GM13977 (cell line): ENCODE measurements at regions not wholly inside any gene's neighbourhood (a gene's known extent, or its start where the extent isn't known, plus 50 kb on each side); places are given as distances from the start of the nearest gene placed in this dataset.

Experiments used
- DNase-seq: peaks from one replicate; pipeline ENCODE4 v3.0.0; 2012; ENCODE audit warnings: low spot score
- CTCF ChIP-seq: IDR thresholded peaks from 2 replicates; pipeline ENCODE4 v1.5.1; 2012; ENCODE audit warnings: mild to moderate bottlenecking, control low read depth; ENCODE audit not compliant: insufficient read depth; ENCODE audit errors: extremely low read depth, missing control alignments
- in situ Hi-C: fragments of 300-500 bp; cut with MboI; formaldehyde crosslinking; loops from one replicate; pipeline ENCODE4 v1.12.0; 2022; ENCODE audit warnings: low sequenced_read_pairs, low pct_unique_long_range_greater_than_20kb, mixed read lengths, inconsistent platforms; ENCODE audit not compliant: unreplicated experiment

DNA sequence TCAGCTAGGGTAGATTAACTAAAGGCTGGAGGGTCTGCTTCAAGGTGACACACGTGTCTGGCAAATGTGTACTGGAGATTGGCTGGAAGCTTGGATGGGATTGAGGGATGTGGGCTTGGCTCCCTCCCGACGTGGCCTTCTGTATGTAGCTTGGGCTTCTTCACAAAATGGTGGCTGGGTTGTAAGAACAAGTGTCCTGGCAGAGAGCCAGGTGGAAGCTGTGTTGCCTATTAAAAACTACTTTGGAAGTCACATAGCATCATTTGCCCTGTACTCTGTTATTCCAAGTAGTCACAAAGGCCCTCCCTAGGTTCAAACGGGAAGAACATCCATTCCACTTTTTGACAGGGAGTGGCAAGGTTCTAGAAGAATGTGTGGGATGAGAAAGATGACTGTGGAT is 174.1 kb upstream of the PRICKLE1 start:
- in situ Hi-C loops, result no loop called here
- DNase-seq, result no peak
- no peak for TF ChIP-seq CTCF

GRCh38 chr12:42762395-42762925 is 172.9 kb upstream of the PRICKLE1 start:
- no peak for DNase-seq
- no peak for TF ChIP-seq CTCF
- in situ Hi-C loops, result no loop called here

DNA sequence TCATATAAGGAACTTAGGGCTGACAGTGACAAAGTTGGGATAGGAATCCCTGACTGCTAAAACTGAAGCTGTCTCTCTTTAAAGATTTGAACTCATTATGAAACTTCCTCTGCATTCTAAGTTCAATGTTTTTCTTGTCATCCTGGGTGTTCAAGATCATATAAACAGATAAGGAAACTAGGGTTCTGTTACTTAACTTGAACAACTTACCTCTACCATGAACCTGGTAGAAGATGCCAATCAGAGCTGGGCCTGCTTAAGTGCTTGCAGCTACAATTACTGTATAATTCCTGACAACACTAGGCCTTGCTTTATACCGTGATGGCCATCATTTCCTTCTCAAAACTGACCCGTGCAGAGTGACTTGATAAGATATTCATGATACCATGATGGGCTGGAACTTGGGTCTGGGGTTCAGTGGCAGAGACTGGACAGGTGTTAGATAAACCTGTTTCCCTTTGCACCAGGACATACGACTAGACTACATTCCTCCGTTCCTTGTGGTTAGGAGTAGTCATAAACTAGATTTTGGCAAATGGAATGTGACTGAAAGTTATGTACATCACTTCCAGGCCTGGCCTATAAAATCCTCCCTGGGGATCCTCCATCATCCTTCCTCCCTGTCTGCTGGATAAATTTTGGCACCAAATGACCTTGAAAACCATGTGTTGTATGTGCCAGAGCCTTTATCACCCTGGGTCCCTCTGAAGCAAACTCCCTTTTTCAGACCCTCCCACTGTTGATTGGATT is 172.2 kb upstream of the PRICKLE1 start:
- no peak for TF ChIP-seq CTCF
- in situ Hi-C loops, result no loop called here
- no peak for DNase-seq

GRCh38 chr12:42761086-42761485 is 171.5 kb upstream of the PRICKLE1 start:
- no peak for TF ChIP-seq CTCF
- DNase-seq, result no peak

DNA sequence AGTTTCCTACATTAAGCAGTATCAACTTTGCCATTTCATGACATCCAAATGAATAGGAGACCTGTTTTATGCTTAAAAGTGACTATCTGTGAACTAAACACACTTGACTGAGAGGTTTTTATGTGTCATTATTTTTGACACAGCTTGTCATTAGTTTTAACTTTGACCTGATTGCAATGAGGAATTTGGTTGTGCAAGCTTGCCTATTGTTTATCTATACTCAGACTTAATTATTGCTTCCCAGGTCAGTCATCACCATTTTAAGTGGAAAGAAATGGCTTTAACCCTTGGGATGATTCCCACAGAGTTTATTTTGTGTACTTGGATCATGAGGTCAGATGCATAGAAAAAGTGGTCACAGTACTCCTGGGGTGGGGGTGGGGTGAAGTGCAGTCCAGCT is 171.0 kb upstream of the PRICKLE1 start:
- in situ Hi-C loops, result no loop called here
- TF ChIP-seq CTCF, result no peak

More at GRCh38 chr12:42761086-42761485, 171.5 kb upstream of the PRICKLE1 start:
- in situ Hi-C loops, result no loop called here

DNA sequence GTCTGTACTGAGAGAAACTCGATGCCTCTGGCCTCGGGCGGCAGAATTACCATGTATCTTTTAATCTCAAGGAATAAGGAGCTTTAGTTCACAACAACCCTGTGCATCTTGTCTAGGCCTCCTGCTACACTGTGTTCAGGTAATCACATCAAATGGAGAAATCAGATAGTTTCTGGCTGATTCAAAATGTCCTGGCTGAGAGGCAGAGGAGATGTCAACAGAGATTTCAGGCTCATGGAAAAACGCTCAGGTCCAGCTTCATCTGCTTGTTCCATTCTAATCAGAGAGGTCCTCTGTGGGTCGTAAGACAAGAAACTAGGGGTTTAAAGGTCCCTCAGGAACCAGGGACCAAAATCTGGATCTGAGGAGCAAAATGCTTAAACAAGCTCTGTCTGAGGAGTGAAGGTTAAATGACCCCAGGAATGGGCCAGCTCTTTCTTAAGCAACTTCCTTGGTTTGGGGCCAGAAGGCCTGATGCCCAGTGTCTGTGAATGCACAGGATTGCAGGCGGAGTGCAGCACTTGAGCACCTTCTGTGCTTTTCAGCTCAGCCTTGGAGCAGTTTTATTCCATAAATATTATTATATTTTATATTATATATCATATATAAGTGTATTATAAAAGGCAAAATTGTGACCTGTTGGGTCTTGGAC is 170.2 kb upstream of the PRICKLE1 start:
- DNase-seq, result no peak
- in situ Hi-C loops, result no loop called here
- no peak for TF ChIP-seq CTCF

More for the DNA sequence above, 171.0 kb upstream of the PRICKLE1 start:
- DNase-seq, result no peak
